NCI-H1694 (cell line): ENCODE measurements at regions not wholly inside any gene's neighbourhood (a gene's known extent, or its start where the extent isn't known, plus 50 kb on each side); places are given as distances from the start of the nearest gene placed in this dataset.

Experiments
- DNase-seq: peaks from one replicate; lab custom pipeline; 2025; lab: John Stamatoyannopoulos, UW

GRCh38 chr5:165642366-165642765 is 2136.9 kb downstream of the MAT2B start:
- no peak for DNase-seq

DNA sequence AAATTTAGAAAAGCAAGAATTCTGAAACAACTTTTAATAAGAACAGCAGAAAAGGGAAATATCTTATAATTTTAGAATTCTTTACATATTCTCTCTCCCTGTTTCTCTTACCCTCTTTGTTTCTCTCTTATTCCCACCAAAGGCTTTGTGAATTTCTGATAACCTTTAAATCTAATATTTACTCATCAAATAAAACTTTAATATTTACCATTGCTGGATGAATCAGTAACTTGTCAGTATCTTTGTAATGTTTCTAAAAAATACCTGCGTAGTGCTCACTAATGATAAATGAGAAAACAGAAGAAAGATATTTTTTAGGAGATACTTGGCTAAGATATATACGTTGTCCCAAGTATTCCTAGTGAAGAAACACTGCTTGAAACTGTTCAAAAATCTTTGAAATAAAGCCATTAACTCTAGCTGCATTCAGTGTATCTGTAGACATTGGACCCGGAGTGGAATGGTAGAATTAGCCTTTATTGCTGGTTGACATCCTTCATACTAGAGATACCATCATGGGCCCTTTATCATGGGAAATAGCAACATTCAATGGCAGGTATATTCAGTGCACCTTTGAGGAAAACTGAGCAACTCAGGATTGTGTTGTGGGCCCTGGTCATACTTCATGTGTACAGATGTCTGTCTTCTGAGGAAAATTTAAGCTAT is 2160.4 kb downstream of the MAT2B start:
- no peak for DNase-seq

- no peak for DNase-seq
These were observed 2168.1 kb downstream of the MAT2B start for GRCh38 chr5:165673499-165673898.

- no peak for DNase-seq
These were observed 2190.4 kb downstream of the MAT2B start for GRCh38 chr5:165695796-165696195.

- DNase-seq = no peak
These were observed 2200.5 kb downstream of the MAT2B start for GRCh38 chr5:165705960-165706359.

DNA sequence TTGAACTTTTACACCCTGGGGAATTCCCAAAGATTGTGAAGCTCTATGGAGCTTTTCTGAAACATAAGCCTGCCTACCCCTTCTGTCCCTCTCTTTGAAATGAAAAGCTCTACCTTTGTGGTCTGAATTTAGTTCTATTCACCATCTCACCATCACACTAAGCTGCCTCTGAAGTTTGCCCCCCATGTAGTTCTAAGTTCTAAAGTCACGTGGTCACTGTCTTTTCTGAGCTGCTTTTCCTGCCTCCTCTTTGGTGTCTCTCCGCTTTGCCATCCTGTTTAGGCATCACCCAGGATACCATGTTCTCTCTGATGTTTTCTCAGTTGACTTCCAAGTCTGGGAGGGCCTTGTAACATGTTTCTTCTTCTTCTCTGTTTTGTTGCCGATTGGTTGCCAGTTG is 2206.6 kb downstream of the MAT2B start:
- DNase-seq = no peak

GRCh38 chr5:165714598-165714997 is 2209.2 kb downstream of the MAT2B start:
- no peak for DNase-seq

DNA sequence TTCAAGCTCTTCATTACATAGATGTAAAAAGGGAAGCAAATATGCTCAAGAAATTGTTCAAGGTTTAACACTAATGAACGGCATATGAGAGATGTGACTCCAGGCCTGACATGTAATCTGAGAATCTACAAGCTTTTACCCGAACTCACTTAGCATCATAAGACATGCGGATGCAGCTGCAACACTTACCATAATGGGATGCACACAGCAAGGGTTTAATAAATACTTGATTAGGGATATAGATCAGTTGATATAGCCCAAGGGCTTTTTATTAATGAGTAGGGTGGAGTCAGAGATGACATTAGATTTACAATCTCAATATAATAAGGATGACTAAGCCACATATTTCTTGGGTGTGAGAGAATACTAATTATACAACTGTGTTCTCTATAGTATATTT is 2215.5 kb downstream of the MAT2B start:
- no peak for DNase-seq

GRCh38 chr5:165722401-165722800 is 2217.0 kb downstream of the MAT2B start:
- no peak for DNase-seq

- no peak for DNase-seq
These were observed 2218.5 kb downstream of the MAT2B start for GRCh38 chr5:165723931-165724330.

DNA sequence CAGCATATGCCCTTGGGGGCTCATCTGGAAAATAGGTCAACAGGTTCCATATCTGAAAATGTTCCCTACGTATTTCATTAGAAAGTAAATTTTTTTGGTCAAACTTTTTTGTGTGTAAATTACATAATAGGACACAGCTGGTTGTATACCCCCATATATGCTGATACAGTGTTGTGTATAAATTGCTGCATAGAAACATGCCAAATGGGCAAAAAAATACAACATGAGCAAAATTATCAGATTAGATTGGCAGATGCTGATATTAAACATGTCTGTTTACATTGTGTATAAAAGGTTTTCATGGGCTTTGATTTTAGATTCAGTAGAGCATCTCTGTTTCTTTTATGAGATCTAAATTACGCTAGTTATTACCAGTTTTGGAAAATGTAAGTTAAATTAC is 2223.0 kb downstream of the MAT2B start:
- no peak for DNase-seq

GRCh38 chr5:165735388-165735787 is 2230.0 kb downstream of the MAT2B start:
- no peak for DNase-seq

DNA sequence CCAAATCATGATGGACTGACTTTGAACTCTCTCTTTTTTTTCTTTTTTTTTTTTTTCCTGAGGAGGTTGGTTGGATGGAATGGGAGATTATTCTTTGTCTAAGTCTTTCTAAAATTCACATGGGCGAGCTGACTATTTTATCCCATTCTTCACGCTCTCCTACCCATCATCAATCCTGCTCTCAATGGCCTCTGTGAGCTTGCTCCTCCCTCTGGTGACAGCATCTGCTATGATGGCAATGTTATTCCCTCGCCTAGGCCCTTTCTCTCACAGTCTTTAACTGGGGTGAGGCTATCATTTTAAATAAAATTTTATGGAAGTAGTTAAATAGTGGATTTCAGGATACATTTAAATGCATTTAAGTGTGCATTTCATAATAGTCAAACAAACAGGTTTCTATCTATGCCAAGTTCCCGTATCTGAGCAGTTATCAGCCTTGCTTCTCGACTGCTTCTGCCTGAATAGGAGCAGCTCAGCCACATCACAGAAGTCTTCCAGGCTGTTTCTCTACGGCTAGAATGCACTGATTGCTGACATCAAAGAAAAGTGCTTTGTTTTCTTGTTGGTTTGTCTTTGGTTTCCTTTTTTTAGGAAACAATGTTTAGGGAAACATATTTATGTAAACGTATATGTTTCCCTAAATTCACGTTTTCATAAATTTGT is 2233.8 kb downstream of the MAT2B start:
- no peak for DNase-seq

DNA sequence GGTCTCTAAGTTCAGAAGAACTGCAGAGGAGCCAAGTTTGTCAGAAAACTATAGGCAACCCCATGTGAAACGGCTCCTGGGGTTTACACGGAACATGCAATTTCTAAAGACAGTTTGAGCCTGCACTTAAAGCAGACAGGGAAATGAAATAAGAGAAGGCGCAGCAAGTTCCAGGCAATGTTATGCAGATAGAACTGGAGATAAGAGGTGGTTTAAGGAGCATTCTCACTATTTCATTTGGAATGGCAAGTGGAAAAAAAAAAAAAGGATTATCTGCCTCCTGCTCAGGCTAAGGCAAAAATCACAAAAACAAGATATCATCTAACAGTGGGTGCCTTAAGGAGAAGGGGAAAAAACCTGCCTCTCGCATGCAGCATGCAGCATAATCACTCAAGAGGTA is 2252.4 kb downstream of the MAT2B start:
- DNase-seq = no peak

GRCh38 chr5:165775111-165775510 is 2269.7 kb downstream of the MAT2B start:
- no peak for DNase-seq

- no peak for DNase-seq
These were observed 2274.1 kb downstream of the MAT2B start for GRCh38 chr5:165779505-165779904.

DNA sequence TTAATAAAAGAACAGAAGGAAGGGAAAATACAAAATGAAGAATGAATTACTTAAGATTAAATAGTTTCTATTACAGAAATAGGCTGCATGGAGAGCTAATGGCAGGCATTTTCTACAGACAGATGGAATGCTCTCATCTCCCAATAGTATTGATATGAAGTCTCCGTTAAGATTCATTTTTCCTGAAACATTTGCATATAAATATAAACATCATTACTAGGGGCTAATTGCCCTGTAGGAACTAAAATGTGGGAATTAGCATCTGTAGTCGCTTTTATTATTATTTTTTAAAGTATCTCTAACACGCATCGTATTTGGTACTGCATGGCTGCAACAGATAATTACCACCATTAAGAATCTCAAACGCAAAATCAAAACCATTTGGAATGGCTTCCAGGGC is 2275.5 kb downstream of the MAT2B start:
- no peak for DNase-seq

DNA sequence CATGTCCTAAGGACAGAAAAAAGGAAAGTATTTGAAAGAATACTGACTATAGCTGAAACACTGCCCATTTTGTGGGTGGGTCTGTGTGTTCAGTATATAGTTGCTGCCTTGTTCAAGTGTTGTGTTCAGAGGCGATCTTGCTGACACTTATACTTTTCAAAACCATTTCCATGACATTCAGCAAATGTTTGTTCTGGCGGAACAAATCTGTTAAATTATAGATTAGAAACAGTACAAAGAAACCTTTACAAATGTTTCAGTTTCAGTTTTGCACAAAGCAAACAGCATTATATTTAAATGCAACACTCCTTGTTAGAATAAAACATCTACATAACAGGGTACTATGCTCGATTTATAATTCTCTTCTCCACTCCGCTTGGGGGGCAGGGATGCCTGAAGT is 2276.3 kb downstream of the MAT2B start:
- no peak for DNase-seq

GRCh38 chr5:165783024-165783423 is 2277.6 kb downstream of the MAT2B start:
- no peak for DNase-seq

GRCh38 chr5:165786073-165786472 is 2280.7 kb downstream of the MAT2B start:
- DNase-seq = no peak

DNA sequence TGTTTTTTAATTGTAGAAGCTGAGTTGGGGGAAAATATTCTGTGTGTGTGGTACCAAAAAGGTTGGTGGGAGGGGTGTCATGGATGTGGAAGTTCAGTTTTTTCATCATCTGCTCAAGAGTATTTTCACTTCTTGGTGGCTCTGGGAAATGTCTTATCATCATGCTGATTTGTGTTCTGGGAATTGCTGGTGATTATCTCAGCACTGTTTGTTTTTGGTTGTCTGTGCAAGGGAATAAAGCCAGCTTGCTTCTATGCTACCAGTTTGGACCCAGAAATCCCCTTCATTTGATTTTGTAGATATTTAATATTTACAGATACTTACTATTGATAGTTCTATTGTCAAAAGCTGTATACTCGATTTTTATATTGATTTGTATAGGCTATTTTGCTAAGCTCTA is 2289.7 kb downstream of the MAT2B start:
- no peak for DNase-seq

GRCh38 chr5:165805756-165806155 is 2300.3 kb downstream of the MAT2B start:
- no peak for DNase-seq

DNA sequence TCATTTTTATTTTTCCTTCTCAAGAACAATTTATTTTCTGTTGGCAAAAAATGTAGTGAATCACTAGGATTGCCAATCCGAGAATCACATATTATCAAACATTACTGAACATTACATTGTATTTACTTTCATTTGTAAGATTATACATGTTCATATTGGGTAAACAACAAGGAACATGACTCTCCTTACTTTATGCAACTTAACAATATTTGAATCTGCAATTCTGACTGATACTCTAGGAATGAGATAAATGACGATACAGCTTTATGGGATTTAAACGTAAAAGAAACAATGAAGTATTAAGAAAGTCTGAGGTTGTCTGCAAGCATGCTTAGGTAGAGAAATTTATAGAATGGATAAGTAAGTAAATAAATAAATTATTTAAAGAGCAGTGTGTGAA is 2302.9 kb downstream of the MAT2B start:
- no peak for DNase-seq

DNA sequence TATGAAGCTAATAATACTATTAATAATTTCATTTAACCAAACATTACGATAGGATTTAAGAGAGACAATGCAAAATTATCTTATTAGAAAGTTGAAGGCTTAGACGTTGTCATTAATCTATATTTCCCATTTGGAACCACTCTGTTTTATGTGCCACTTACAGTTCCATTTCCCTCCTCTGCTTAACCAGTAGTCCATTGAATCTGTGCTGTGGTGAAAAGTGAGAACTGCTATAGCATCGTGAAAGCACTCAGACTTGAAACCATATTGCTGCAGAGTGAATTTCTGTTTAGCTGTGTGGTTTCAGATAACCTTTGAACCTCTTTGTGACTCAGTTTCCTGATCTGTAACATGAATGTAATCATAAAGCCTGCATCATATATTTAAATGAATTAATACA is 2304.5 kb downstream of the MAT2B start:
- DNase-seq = no peak
